ENCODE measurements at regions not wholly inside any gene's neighbourhood (a gene's known extent, or its start where the extent isn't known, plus 50 kb on each side); places are given as distances from the start of the nearest gene placed in this dataset.

GRCh38 chr10:10385831-10386230 is 631.8 kb upstream of the CELF2 start:
- no peak for TF ChIP-seq JUN (IDR thresholded peaks at IDR 0.05; ENCODE audit: borderline replicate concordance, insufficient read depth, insufficient read length, low read depth)
- no peak for TF ChIP-seq GATA2 (IDR thresholded peaks at IDR 0.05; ENCODE audit: insufficient read depth, insufficient read length, low read depth, low read length)
- no peak for TF ChIP-seq POLR2A (IDR thresholded peaks at IDR 0.05; ENCODE audit: low read depth, low read length)
- TF ChIP-seq, protein P1, sequence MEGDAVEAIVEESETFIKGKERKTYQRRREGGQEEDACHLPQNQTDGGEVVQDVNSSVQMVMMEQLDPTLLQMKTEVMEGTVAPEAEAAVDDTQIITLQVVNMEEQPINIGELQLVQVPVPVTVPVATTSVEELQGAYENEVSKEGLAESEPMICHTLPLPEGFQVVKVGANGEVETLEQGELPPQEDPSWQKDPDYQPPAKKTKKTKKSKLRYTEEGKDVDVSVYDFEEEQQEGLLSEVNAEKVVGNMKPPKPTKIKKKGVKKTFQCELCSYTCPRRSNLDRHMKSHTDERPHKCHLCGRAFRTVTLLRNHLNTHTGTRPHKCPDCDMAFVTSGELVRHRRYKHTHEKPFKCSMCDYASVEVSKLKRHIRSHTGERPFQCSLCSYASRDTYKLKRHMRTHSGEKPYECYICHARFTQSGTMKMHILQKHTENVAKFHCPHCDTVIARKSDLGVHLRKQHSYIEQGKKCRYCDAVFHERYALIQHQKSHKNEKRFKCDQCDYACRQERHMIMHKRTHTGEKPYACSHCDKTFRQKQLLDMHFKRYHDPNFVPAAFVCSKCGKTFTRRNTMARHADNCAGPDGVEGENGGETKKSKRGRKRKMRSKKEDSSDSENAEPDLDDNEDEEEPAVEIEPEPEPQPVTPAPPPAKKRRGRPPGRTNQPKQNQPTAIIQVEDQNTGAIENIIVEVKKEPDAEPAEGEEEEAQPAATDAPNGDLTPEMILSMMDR (IDR thresholded peaks at IDR 0.05; ENCODE audit: extremely low read depth in 1 of 2, insufficient read depth in 1 of 2, low read depth in 1 of 2, low read length in 2 of 2): no peak
- no peak for TF ChIP-seq MAX (IDR thresholded peaks at IDR 0.05; ENCODE audit: insufficient read depth, insufficient read length)
- no peak for TF ChIP-seq POLR2AphosphoS5 (IDR thresholded peaks at IDR 0.05; ENCODE audit: insufficient read depth, low read depth, low read length)
- no peak for TF ChIP-seq MYC (IDR thresholded peaks at IDR 0.05; ENCODE audit: low read depth, low read length)
- POLR2A ChIA-PET: no interaction called here
- Histone ChIP-seq H3K36me3 (ENCODE audit: control insufficient read depth in 2 of 2, extremely low read depth in 1 of 2, insufficient read depth in 2 of 2, low read length in 2 of 2) (no peaks in the 10 kb centered on the region), H3K27ac (ENCODE audit: insufficient read depth, low read depth, low read length) (no peak overlapping the region), H3K9me1 (replicated peaks; ENCODE audit: control insufficient read depth, extremely low read depth, insufficient read depth, low read length) (no peaks in the 10 kb centered on the region), H2AFZ (ENCODE audit: low read depth, low read length) (no peak overlapping the region), H3K4me2 (ENCODE audit: insufficient read depth, low read length) (no peak overlapping the region), H3K9me3 (replicated peaks; ENCODE audit: control insufficient read depth, insufficient read depth, low read length) (no peaks in the 10 kb centered on the region), H3K79me2 (ENCODE audit: control insufficient read depth, insufficient read depth, low read length) (no peaks in the 10 kb centered on the region), H3K27me3 (ENCODE audit: control insufficient read depth in 2 of 2, insufficient read depth in 2 of 2, low read length in 2 of 2) (no peaks in the 10 kb centered on the region), H4K20me1 (replicated peaks; ENCODE audit: control insufficient read depth, extremely low read depth, insufficient read depth, low read length) (no peaks in the 10 kb centered on the region), H3K4me3 (replicated peaks in 1 of 3; ENCODE audit: insufficient read depth in 1 of 3, low read depth in 1 of 3, low read length in 3 of 3) (no peak overlapping the region), H3K9ac (replicated peaks; ENCODE audit: extremely low read depth, insufficient read depth, low read length) (no peak overlapping the region), H3K4me1 (ENCODE audit: control insufficient read depth, extremely low read depth, insufficient read depth, low read length) (no peaks in the 10 kb centered on the region)
- dilution Hi-C loops (cut with MboI; ENCODE audit: extremely low pct_ligation_motif_present, low sequenced_read_pairs) (no loop called here), intact Hi-C loops (cut with micrococcal nuclease) (no loop called here)
- BruUV-seq (replicated peaks): no TSS peak
- DNase-seq (ENCODE audit: low read depth, low spot score) (no peak), FAIRE-seq (no peak)
- CTCF ChIA-PET: no interaction called here

- DNase-seq (ENCODE audit: low read depth, low spot score): no peak
- H3K9me1 ChIP-seq (replicated peaks; ENCODE audit: control insufficient read depth, extremely low read depth, insufficient read depth, low read length): no peaks in the 10 kb centered on the region
- H3K27me3 ChIP-seq (ENCODE audit: control insufficient read depth in 2 of 2, insufficient read depth in 2 of 2, low read length in 2 of 2): no peaks in the 10 kb centered on the region
- intact Hi-C loops (cut with micrococcal nuclease): no loop called here
- no peak overlapping the region for H3K4me3 ChIP-seq (replicated peaks in 1 of 3; ENCODE audit: insufficient read depth in 1 of 3, low read depth in 1 of 3, low read length in 3 of 3)
- no peaks in the 10 kb centered on the region for H3K79me2 ChIP-seq (ENCODE audit: control insufficient read depth, insufficient read depth, low read length)
- ChIA-PET POLR2A (no interaction called here), CTCF (no interaction called here)
- FAIRE-seq: no peak
- dilution Hi-C loops (cut with MboI; ENCODE audit: extremely low pct_ligation_motif_present, low sequenced_read_pairs): no loop called here
- H3K4me2 ChIP-seq (ENCODE audit: insufficient read depth, low read length): no peak overlapping the region
- H3K27ac ChIP-seq (ENCODE audit: insufficient read depth, low read depth, low read length): no peak overlapping the region
- no peaks in the 10 kb centered on the region for H3K9me3 ChIP-seq (replicated peaks; ENCODE audit: control insufficient read depth, insufficient read depth, low read length)
- TF ChIP-seq MAX (IDR thresholded peaks at IDR 0.05; ENCODE audit: insufficient read depth, insufficient read length) (no peak), EZH2 (IDR thresholded peaks at IDR 0.05; ENCODE audit: borderline replicate concordance, low read depth, low read length, severe bottlenecking) (no peak), POLR2A (IDR thresholded peaks at IDR 0.05; ENCODE audit: low read depth, low read length) (no peak)
- no peaks in the 10 kb centered on the region for H4K20me1 ChIP-seq (replicated peaks; ENCODE audit: control insufficient read depth, extremely low read depth, insufficient read depth, low read length)
- H2AFZ ChIP-seq (ENCODE audit: low read depth, low read length): no peak overlapping the region
- H3K9ac ChIP-seq (replicated peaks; ENCODE audit: extremely low read depth, insufficient read depth, low read length): no peak overlapping the region
- no peaks in the 10 kb centered on the region for H3K4me1 ChIP-seq (ENCODE audit: control insufficient read depth, extremely low read depth, insufficient read depth, low read length)
- H3K36me3 ChIP-seq (ENCODE audit: control insufficient read depth in 2 of 2, extremely low read depth in 1 of 2, insufficient read depth in 2 of 2, low read length in 2 of 2): no peaks in the 10 kb centered on the region
- no TSS peak for BruUV-seq (replicated peaks)
Observed at GRCh38 chr10:10389182-10389581, 628.5 kb upstream of the CELF2 start.

Data from endothelial cell of umbilical vein (primary cell).